NCI-H524 treated with DMSO at 0.1 percent for 48 hours (cell line): ENCODE measurements at regions not wholly inside any gene's neighbourhood (a gene's known extent, or its start where the extent isn't known, plus 50 kb on each side); places are given as distances from the start of the nearest gene placed in this dataset.
"Not testable (repeated sequence)": the region's sequence is repeated elsewhere in the genome, so short reads cannot be mapped to it uniquely, and the experiment has no call there.

Experiments used
- DNase-seq: peaks from one replicate; lab custom pipeline; 2025; lab: John Stamatoyannopoulos, UW

DNA sequence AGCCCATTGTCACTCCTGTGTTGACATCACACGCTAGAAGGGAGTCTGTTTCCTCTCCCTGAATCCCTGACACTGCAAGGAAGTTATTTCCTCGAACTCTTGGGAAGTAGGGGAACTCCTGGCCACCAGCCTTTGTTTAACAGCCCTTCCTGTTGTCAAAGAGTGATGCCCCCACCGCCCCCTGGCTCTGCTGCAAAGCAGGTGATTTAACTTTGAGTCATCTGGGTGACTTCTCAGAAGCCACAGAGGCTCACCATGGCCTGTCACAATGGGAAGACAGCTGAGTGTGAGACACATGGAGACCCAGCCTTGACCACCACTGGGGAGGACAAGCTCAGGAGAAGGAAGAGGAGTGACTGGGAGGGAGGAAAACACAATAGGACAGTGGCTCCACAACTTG is 182.8 kb downstream of the PSMG1 start:
- no peak for DNase-seq

DNA sequence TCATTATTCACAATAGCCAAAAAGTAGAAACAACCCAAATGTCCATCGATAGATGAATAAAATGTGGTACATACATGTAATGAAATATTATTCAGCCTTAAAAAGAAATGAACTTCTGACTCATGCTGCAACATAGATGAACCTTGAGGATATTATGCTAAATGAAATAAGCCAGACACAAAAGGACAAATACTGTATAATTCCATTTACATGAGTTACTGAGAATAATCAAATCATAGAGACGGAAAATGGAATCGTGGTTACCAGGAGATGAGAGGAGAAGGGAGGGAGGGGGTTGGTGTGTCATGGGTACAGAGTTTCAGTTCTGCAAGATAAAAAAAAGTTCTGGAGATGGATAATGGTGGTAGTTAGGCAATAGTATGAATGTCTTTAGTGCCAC is 184.1 kb downstream of the PSMG1 start:
- DNase-seq: no peak

DNA sequence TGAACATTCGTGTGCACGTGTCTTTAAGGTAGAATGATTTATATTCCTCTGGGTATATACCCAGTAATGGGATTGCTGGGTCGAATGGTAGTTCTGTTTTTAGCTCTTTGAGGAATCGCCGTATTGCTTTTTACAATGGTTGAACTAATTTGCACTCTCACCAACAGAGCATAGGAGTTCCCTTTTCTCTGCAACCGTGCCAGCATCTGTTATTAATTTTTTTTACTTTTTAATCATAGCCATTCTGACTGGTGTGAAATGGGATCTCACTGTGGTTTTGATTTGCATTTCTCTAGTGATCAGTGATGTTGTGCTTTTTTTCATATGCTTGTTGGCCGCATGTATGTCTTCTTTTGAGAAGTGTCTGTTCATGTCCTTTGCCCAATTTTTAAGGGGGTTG is 185.0 kb downstream of the PSMG1 start:
- not testable (repeated sequence) for DNase-seq

DNA sequence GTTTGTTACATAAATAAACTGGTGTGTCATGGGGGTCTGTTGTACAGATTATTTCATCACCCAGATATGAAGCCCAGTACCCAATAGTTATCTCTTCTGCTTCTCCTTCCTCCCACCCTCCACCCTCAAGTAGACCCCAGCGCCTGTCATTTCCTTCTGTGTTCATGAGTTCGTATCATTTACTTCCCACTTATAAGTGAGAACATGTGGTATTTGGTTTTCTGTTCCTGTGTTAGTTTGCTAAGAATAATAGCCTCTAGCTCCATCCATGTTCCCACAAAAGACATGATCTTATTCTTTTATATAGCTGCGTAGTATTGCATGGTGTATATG is 185.4 kb downstream of the PSMG1 start:
- not testable (repeated sequence) for DNase-seq

DNA sequence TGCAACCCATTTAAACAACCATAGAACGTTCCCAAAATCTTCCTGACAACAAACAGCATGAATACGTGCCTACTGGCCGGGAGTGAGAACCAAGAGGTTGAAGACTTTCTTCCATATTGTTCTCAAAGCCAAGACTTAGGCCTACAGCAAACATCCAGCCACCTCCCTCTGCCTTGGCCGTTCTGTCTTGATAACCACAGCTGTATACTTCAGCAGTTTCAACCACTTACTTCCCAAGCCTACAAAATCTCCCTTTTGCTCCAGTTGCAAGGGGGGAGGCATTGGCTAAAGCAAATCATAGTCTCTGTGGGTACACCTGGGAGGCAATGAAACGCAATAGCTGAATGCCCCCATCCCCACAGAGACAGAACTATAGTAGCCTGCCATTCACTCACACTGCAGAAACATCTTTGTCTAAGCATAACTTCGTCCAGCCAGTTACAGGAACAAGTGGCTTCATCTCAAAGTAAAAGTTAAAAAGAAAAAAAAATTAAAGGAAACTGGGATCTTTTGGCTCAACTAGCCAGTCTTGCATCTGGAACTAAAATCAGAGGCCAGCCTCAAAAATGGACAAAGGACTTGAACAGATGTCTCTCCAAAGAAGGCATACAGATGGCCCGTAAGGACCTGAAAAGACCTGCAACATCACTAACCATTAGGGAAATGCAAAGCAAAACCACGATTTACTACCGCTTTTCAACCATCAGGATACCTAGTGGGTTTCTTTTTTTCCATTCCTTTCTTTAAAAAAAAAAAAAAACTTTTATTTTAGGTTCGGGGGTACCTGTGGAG is 186.0 kb downstream of the PSMG1 start:
- DNase-seq: no peak

DNA sequence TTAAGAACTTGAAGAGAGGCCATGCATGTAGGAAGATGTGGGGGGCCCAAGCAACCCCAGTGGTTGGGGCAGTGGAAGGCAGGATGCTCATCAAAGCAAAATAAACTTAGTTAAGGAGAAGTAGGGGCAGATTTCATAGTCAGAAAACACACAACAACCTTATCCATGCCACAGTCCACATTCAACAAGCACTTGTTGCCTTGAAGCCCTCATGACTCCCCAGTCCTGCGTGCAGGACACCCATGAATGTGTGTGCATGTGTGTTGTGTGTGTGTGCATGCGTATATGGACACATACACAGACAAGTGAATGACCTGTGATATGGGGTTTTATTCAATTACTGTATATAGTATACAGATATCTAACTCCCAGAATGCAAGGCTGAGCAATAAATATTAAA is 186.9 kb downstream of the PSMG1 start:
- DNase-seq: no peak

DNA sequence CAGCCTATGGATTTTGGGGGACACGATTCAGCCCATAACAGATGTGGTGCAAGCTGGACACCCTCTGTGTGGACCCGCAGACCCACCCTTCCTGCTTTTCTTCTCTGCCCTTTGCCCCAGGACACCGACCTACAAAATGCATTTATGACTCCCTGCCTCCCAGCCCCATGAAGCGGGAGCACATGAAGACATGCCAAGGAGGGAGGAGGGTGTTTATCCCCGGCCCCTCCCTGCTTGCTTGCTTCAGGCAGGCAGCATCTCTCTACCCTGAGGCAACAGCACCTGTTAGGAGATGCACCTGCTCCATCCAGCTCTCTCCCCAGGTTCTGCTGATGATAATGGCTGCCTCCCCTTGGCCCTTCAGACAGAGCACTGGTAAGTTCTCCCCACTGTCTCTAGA is 187.5 kb downstream of the PSMG1 start:
- DNase-seq: no peak

DNA sequence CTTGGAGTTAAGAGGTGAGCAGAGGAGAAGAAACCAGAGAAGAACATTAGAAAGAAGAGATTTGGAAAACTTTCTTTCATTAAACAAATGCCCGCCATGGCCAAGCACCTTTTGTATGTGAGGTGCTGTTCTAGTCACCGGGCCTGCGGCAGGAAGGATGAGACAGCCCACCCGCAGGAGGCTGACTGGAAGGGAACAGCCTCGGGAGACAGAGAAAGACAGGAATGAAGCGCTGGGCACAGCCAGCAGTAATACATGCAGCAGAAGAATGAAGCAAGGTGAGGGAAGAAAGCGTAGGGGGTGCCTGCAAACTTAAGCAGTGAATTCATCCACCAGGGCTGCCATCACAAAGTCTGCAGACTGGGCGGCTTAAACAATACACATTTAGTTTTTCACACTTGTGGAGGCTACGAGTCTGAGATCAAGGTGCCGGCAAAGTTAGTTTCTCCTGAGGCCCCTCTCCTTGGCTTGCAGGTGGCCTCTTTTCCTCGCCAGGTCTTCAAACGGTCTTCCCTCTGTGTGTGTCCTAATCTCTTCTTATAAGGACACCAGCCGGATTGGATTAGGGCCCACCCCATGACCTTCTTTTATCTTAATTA is 188.1 kb downstream of the PSMG1 start:
- DNase-seq: no peak

DNA sequence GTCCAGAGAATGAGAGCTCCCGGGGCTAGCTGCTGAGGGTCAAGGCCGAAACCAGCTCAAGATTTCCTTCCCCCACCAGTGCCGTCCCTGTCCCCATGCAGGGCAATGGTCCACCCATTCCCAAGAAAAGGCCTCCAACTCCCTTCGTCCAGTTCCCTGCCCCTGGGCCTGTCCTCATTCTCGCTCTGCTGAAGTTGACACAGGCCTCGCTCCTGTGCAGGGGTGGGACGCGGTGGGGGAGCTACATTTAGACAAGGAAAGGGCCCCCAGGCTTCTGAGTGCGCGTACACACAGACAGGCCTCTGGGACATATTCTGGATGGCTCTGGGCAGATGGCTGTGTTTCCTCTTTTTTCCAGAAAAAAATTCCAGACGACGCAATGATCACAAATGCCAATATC is 188.3 kb downstream of the ETS2 start:
- DNase-seq: no peak

DNA sequence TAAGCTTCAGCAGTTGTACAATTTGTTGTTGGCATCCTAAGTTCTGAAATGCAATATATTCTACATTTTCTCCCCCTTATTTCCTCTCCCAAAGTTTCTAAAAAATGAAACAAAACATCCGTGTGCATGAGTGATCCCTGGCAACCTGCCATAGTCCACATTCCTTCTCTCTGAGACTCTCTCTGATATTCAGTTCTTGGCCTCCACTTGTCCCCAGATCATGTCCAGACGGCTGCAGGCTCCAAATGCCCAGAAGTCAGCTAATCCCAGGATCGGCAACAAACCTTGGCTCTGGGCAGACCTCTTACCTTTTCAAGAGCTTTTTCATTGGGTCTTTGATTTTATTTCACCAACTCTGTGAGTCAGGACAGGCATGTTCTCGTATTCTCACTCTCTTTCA is 187.8 kb downstream of the ETS2 start:
- DNase-seq: no peak

DNA sequence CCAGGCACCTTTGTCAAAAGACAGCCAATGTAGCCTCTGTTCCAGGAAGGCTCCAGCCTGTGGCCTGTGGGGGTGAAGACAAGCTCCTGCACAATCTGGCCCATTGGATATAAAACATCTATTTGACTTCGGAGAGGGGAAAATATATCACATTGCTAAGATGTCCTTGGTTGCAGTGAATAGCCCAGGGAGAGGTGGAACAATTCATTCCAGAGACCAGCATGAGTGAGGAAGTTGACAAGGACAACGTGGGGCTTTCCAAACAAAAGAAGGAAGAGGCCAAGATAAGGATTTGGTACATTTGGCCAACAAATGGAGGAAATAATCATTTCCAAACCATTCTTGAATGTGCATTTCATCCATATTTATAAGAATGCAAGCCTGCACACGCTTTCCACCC is 187.0 kb downstream of the ETS2 start:
- DNase-seq: no peak

DNA sequence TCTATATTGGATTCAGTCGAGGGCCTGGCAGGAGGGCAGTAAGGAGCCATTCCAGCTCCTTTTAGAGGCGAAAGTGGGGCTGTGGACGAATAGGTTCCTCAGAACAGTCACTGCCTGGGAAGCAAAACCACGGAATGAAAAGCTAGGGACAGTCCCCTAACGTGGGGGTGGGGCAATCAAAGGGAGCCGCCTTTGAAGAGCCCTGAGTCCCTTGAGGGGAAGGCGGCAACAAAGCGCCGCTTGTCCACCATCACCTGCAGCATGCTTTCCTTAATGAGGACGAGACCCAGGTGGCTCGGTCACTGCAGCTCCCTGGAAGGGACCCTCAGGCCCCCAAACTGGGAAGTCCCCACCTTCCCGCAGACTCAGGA is 184.7 kb downstream of the ETS2 start:
- no peak for DNase-seq

DNA sequence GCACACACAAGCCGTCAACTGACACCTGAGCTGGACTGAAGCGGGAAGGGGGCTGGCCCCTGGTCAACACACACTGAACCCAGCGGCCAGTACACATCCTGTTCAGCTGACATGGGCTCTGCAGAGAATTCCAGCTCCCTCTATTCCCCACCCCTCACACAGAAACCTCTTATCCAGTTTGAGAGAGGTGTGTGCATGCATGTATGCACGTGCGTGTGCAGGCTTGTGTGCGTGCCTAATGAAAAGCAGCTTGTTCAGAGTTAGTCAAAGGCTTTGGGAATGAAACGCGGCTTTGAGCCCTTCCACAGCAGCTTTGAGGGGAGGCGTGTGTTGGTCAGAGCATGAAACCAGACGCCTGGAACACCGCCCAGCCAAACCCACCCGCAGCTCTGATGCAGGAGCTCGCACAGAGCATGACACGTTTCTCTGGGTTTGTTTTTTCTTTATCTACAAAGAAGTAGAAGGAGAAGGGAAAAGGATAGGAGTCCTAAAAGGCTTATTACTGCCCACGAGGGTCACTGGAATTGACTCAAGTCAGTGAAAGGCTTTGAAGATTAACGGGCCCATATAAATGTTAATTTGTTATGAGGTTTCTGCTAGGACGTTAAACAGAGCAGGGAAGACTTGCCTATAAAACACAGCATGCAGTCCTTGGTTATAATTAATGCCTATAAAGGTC is 184.2 kb downstream of the ETS2 start:
- no peak for DNase-seq

DNA sequence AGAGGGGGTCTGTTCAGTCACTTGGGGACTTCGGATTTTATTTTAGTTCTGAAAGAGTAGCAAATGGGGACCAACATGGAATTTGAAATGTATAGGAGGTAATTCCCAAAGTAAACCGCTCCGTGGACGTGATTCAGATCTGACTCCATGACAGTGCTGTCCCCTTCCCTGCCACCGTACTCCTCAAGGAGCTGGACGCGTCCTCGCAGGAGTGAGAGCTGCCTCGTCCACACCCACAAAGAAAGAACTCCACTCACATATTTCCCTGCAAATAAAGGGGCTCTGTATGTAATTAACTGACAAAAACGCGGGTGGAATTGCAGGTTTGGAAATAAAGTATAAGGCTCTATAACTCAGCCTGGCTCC is 183.6 kb downstream of the ETS2 start:
- DNase-seq: no peak

DNA sequence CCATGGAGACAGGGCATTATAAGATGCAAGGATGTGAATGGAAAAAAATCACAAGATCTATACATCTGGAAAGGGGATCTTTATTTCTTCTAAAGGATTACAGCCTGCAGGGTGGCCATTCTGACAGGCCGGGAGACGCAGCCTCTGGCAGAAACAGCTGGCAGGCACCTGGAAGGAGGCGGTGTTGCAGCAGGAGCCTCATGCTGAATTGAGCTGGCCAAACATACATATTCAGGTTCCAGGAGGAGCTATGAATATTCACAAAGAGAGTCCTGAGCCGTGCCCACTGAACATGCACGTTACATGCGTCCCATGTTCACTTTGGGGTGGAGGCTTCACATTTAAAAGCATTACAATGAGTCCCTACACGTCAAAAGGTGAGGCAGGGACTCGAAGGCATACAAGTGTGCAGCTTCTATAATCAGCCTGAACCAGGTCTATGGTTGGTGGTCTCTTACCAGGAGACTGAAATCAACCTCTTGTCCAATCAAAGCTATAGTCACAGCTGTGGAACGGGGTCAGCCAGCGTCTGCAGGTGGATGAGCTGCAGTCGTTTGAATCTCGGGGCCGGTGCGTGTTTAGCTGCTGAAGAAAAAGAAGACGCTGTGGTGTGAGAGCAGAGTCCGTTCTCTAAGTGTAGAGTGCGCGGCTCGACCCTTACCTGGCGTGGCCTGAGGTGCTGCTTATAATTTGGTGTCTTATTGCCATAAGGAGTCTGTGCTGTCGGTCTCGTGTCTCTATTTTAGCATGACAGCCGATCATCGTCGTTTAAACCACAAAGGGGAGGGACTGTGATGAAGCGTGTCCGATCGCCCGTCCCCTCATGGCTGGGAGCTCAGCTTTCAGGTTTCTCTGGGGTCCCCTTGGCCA is 183.0 kb downstream of the ETS2 start:
- no peak for DNase-seq

DNA sequence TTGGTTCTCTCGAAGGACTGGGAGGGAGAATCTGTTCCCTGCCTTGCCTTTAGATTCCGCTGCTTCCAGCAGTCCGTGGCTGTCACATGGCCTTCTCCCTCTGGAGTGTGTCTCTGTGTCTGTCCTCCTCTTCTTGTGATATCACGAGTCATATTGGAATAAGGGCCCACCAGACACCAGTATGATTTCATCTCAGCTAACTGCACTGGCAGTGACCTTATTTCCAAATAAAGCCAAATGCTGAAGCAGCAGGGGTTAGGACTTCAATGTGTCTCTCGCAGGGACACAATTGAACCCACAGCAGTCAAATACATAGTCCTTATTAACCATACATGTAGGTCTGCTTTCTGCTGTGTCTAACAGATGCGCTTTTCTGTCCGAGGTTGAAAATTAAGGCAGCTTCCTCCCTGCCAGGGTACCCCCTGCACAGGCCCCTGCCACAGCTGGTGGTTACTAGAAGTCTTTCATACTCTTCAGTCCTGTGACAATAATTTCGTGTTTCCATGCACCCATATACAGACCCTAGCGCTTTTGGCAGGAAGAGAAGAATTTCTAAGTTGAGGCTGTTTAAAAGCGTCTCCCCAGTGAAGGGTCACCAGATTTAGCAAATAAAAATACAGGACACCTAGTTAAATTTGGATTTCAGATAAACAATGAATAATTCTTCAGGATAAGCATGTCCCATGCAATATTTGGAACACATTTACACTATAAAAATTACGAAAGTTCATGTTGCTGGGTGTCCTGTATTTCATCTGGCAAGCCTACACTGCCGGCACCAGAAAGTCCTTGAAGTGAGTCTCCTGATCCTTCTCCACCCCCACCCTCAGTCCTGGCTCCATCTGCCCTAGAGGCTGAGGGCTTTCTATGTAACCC is 182.1 kb downstream of the ETS2 start:
- DNase-seq: peak; percentile 43

DNA sequence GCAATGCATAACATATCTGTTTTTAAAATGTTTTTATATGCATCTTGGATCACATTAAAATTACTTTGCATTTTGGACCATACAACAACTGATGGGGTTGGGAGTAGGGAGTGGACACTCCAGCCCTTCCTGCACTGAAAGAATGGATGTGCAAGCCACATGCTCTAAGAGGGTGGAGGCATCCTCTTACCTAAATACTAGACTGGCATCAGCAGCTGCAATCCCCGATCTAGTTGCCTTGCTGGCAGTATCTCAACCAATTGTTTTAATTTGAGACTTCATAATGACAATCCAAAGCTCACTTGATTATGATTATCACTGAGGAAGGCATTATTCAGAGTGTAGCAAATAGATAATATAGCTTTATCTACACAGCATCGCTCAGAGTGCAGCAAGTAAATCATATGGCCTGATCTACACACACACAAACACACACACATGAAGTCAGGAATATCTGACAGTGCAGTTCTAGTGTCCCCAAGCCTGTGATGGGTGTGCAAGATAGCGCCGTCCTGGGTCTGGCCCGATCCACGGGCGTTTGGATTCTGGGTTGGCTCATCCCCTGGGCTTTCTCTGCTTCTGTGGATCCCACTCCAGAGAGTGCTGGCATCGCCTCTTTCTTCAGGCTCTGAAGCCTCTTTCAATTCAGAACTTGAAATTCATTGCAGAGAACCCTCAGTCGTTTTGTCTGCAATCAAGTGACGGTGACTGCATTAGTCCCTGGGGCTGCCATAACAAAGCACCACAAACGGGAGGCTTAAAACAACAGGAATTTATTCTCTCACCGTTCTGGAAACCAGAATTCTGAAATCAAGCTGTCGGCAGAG is 181.3 kb downstream of the ETS2 start:
- DNase-seq: no peak

DNA sequence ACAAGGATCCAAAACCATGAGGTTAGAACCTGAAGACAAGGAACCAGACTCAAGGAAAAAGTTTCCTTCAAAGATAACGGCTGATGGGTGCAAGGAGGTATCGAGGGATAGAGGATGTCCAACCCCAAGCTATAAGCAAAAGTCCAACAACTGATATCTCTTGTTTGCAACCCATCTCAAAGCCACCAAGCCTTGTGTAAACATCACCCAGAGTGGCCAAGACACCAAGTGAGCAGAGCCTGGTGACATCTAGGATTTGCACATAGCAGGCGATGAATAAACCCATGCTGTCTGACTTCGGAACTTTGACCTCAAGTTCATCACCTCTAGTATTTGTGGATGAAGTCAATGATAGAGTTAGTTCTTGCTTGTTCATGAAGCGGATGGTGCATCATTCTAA is 180.7 kb downstream of the ETS2 start:
- no peak for DNase-seq

DNA sequence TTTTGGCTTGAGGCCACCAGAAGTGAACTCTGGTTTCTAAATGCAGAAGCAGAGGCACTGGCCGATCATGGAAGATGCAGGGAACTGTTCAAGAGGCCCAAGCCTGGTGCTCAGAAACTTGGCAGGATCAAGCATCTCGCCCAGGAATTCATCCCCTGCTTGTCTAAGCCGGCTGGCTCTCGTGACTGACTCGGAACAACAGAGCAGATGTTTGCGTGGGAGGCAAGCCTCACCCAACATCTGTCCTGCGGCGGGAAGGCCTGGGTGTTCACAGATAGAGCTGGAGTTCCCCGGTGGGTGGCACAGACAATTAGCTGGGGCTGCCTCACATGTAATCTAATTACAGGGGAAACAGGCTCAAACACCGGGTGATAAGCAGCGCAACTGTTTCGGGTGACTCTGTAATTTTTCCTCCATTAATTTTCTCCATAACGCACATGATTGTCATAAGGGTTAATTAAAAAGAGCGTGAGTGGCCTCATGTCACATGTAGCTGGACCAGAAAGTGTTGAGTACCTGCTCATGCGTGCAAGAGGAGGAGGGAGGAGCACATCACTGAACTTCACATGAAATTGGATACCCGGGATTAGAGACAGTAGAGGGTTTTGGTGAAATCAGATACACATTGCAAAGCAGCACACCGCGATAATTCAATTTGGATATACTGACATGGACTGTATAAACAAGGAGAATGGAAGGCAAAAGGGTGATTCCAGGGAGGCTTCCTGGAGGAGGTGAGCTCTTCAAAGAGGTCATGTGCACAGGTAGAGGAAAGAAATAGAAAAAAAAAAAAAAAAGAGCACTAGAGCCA is 180.0 kb downstream of the ETS2 start:
- peak; percentile 96 for DNase-seq

DNA sequence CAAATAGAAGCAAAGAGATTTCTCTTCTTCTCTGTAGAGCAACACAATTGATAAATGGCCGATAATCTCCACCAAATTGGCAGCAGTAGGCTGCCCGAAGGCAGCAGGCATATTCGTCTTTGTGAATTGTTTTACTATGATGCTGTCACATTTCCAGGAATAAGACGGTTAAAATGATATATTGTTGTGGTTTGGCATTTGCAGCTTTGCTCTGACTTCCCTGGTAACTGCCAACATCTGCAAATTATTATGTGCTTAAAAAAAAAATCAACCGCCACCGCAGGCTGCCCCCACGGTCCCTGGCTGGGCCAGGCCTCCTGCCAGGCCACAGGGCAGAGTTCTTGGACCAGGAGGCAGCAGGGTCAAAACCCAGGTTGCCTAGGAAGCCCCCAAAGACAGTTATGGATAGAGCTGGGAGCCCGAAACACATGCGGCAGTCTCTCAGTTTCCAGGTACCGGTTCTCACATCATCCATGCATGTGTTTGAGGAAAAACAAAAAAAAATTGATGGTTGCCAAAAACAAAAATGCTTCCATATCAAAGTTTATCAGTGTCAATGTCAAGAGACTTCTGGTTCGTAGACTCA is 179.3 kb downstream of the ETS2 start:
- DNase-seq: no peak
